H1 (cell line): ENCODE measurements at regions not wholly inside any gene's neighbourhood (a gene's known extent, or its start where the extent isn't known, plus 50 kb on each side); places are given as distances from the start of the nearest gene placed in this dataset.

Experiments used
- CTCF ChIP-seq, 3 experiments: IDR thresholded peaks; 1 replicate in 2 of 3; 2 replicates in 1 of 3; pipeline versions ENCODE4 v1.5.1 to v1.6.1; 2011; ENCODE audit warnings: low read length in 3 of 3, mild to moderate bottlenecking in 3 of 3, inconsistent platforms in 2 of 3, low read depth in 1 of 3, moderate library complexity in 1 of 3; ENCODE audit not compliant: insufficient read depth in 1 of 3; ENCODE audit errors: control extremely low read depth in 1 of 3
- PHF8 ChIP-seq: fragments of 200-600 bp; sonication (generic); conservative IDR thresholded peaks from 2 replicates; pipeline ENCODE4 v1.7.1; 2012; ENCODE audit warnings: low read depth, mild to moderate bottlenecking, inconsistent platforms, low read length, moderate library complexity
- SIN3A ChIP-seq, 2 experiments: IDR thresholded peaks in 1 of 2; conservative IDR thresholded peaks in 1 of 2; 2 replicates each; pipeline ENCODE4 v1.6.1; 2011 to 2012; ENCODE audit warnings: low read length in 2 of 2, improper control_type of control experiment in 1 of 2, low read depth in 1 of 2, mild to moderate bottlenecking in 1 of 2
- SP1 ChIP-seq: IDR thresholded peaks from 2 replicates; pipeline ENCODE4 v1.6.1; 2011; ENCODE audit warnings: low read depth, low read length

GRCh38 chr15:62875626-62876021, 166.9 kb upstream of the TPM1 start:
- TF ChIP-seq PHF8 (no peak), CTCF (IDR thresholded peaks at IDR 0.05; ENCODE audit: control extremely low read depth in 1 of 3, insufficient read depth in 1 of 3, low read depth in 1 of 3, low read length in 3 of 3) (no peak), SIN3A (conservative IDR thresholded peaks at IDR 0.05 in 1 of 2, IDR thresholded peaks at IDR 0.05 in 1 of 2; ENCODE audit: low read depth in 1 of 2, low read length in 2 of 2) (no peak), SP1 (no peak)
